ENCODE measurements at regions not wholly inside any gene's neighbourhood (a gene's known extent, or its start where the extent isn't known, plus 50 kb on each side); places are given as distances from the start of the nearest gene placed in this dataset.

DNA sequence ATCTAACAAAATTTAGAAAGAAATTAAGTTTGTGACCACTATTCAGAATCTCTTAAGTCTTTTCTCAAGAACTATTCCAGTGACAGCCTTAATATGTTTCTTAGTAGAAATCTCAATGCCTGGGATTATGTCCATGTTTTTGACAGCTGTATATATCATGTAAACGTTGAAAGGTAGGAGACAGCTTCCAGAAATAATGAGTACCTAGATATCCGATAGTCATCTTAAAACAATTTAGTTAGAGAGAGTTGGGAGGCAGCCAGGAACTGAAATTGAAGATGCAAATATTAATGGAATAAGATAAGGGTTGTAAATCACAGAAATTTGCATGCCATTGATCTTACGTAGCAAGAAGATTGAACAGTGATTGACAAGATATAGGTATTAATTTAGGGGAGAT lies 955.2 kb downstream of the JRKL start:
- no peaks in the 10 kb centered on the region for H3K36me3 Mint-ChIP-seq
- no peak for ATAC-seq
- H3K4me3 Mint-ChIP-seq = no peak overlapping the region
- H3K9me3 Mint-ChIP-seq = peaks cover 16% of the 10 kb centered on the region
- no peak for DNase-seq (ENCODE audit: low spot score in 2 of 2)
- no peaks in the 10 kb centered on the region for H3K4me1 Mint-ChIP-seq
- no peak overlapping the region for H3K27ac Mint-ChIP-seq

DNA sequence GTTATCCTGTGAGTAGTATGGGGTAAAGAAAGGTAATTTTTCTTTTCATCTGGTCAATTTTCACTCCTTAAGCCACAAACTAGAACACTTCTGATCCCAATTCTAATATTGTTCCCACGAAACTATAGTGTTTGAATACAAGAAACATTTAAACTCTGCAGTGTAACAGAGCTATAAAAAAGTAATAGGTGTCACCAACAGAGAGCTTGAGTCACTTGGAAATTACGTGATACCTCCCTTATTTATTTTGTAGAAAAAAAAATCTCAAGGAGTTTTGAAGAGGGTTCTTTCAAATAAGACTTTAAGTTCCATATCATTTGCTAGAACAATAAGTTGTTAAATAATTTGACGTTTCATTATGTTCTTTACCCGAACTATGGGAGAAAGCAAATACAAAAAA lies 959.4 kb downstream of the JRKL start:
- Mint-ChIP-seq H3K4me1 (no peaks in the 10 kb centered on the region), H3K36me3 (no peaks in the 10 kb centered on the region), H3K27ac (no peak overlapping the region), H3K9me3 (peaks cover 12% of the 10 kb centered on the region), H3K4me3 (no peak overlapping the region)
- no peak for DNase-seq (ENCODE audit: low spot score in 2 of 2)
- ATAC-seq = no peak

DNA sequence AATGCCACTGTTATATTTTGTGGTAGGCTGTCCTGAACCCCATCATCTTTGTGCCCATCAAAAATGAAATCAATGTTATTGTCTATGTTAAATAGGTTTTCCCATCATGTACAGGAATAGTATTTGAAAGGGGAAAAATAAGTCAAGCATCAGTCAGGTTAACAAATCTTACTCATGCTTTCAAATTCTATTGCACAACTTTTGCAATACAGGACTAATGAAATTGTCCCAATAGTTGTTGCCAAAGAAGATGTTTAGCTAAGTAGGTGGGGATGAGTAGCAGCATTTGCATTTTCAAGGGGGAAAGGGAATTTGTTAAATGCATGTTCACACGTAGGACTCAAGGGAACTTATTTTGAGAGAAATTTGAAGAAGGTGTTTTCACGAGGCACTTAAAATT lies 962.1 kb downstream of the JRKL start:
- Mint-ChIP-seq H3K4me3 (no peak overlapping the region), H3K36me3 (no peaks in the 10 kb centered on the region), H3K9me3 (peaks cover 3% of the 10 kb centered on the region), H3K4me1 (no peaks in the 10 kb centered on the region), H3K27ac (no peak overlapping the region)
- no peak for ATAC-seq
- DNase-seq (ENCODE audit: low spot score in 2 of 2) = no peak

DNA sequence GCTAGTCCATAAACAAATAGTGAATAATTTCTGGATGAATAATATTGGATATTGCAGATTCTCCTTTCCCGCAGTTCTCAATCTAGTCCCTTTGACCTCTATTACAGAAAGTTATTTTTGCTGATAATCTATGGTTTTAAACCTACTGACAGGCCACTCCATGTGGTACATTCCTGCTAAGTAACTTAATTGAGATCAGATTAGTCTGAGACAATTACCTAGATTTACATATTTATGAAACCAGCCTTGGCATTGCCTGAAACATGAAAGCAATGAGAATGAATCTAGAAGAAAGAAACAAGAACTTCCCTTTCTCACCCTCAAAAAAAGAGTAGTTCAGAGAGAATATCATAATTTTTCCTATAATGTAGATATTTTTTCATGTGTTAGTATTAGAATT lies 964.2 kb downstream of the JRKL start:
- Mint-ChIP-seq H3K36me3 (no peaks in the 10 kb centered on the region), H3K4me1 (no peaks in the 10 kb centered on the region), H3K9me3 (peaks cover 6% of the 10 kb centered on the region), H3K4me3 (no peak overlapping the region), H3K27ac (no peak overlapping the region)
- DNase-seq (ENCODE audit: low spot score in 2 of 2) (no peak), ATAC-seq (no peak)

DNA sequence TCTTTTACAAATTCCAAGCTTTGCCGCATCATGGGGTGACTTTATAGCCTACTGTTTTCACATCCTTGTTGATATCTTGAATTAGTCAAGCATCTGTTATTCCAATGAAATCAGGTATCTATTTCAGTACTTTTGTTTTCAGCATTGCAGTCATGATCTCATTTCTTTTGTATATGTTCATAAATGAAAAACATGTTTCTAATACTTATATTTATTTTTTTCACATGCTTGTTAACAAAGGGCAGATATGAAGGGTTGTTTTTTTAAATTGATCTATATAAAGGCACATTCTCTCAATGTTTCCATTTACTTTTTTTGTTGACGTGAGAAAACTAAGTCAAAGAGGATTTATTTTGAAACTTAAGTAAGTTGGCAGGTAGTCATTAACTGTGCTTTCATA lies 964.8 kb downstream of the JRKL start:
- H3K4me1 Mint-ChIP-seq = no peaks in the 10 kb centered on the region
- DNase-seq (ENCODE audit: low spot score in 2 of 2) = no peak
- H3K27ac Mint-ChIP-seq = no peak overlapping the region
- ATAC-seq = no peak
- no peak overlapping the region for H3K4me3 Mint-ChIP-seq
- peaks cover 6% of the 10 kb centered on the region for H3K9me3 Mint-ChIP-seq
- H3K36me3 Mint-ChIP-seq = no peaks in the 10 kb centered on the region

DNA sequence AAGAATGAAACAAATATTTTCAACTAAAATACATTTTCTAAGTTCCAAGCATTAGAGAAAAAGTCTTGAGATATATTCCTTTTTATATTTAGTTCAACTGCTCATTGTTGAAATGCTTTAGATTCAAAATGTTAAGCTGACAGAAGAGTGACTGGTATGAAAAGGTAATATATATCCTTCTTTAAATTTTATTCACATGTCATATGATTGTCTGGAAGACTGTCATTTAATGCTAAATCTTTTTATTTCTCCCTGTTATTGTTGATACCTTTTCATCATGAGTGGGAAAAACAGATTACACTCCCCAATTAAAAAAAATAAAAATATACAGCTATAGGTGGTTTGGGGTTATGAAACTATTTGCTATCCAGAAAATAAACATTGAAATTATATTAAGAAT lies 965.4 kb downstream of the JRKL start:
- Mint-ChIP-seq H3K4me1 (no peaks in the 10 kb centered on the region), H3K27ac (no peak overlapping the region), H3K36me3 (no peaks in the 10 kb centered on the region), H3K9me3 (peaks cover 6% of the 10 kb centered on the region), H3K4me3 (no peak overlapping the region)
- ATAC-seq (no peak), DNase-seq (ENCODE audit: low spot score in 2 of 2) (no peak)

DNA sequence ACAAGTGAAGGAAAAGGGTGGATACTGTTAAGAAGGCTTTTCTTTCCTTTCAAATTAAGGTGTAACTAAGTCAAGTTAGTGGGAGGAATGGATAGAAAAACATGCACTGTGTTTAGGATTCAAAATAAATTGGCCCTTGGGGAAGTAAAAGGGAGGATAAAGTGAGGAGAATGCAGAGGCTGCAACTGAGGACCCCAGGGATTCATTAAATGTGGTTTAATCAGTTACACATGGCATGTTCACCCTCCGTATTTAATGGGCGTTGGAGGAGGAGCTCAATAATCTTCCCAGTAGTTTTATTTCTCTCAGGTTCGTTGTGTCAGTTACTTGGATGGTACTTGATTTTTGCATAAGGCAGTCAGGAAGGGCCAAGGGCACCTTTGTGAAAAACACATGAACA lies 966.3 kb downstream of the JRKL start:
- no peak for DNase-seq (ENCODE audit: low spot score in 2 of 2)
- Mint-ChIP-seq H3K4me3 (no peak overlapping the region), H3K27ac (no peak overlapping the region), H3K9me3 (peaks cover 3% of the 10 kb centered on the region), H3K4me1 (no peaks in the 10 kb centered on the region), H3K36me3 (no peaks in the 10 kb centered on the region)
- ATAC-seq = no peak

DNA sequence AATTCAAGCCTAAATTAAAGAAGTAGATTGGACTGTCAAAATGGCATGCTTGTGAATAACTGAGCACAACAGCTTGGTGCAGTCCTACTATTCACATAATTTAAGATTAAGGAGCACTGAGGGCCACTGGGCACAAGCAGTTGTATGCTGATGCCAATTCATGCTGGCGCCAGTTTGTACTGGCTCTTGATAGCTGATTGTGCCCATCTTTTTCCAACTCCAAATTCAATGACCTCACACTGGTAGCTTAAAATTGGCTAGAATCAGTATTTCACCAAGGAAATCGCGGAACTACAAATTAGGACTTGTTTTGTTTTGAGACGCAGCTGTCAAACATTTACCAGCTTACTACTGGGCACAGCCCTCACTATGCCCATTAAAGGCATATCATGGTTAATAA lies 969.2 kb downstream of the JRKL start:
- Mint-ChIP-seq H3K36me3 (no peaks in the 10 kb centered on the region), H3K9me3 (peaks cover 7% of the 10 kb centered on the region)
- ATAC-seq = no peak

DNA sequence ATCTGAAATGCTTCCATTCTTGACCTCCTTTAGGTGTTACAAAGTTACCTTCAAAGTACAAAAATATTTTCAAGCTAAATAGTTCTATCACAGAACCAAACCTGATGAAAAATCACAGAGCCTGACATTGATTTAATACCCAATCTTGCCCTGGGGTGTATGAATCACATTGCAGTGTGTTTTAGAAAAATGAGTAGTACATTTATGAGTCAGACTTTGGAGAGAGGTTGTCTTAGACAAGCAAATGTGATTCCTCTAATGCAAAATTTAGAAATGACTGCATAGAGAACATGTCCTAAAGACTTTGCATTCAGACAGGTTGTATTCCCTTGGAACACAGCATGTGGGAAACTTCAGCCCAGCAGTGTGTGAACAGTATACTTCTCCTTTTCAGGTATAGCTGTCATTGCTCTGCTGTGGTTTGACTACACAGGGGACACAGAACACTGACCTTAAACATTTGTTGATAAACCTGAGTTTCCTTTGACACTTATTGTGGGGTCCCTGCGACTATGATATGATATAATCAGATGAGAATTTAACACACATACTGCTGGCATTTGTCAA lies 972.1 kb downstream of the JRKL start:
- DNase-seq (ENCODE audit: low spot score in 2 of 2) = no peak

More for the DNA sequence above, 969.2 kb downstream of the JRKL start:
- no peaks in the 10 kb centered on the region for H3K4me1 Mint-ChIP-seq
- H3K4me3 Mint-ChIP-seq = no peak overlapping the region
- DNase-seq (ENCODE audit: low spot score in 2 of 2) = no peak
- H3K27ac Mint-ChIP-seq = no peak overlapping the region

DNA sequence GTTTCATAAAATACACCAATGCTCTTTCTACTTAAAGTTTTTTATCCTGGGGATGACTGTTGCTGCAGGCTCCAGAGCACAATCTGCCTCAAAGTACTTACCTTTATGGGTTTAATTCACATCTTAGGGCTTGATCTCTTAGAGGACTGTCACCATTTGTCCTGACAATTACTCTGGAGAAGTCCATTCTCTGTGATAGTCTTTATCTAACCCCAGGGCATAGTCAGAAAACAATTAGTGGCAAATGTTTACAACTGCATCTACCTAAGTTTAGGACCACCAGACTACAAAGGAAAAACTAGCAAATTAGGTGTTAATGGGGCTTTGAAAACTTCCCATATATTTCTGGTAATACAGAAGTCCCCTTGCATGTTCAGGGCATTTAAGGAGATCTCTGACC lies 973.5 kb downstream of the JRKL start:
- Mint-ChIP-seq H3K9me3 (peaks cover 25% of the 10 kb centered on the region), H3K27ac (no peak overlapping the region), H3K36me3 (no peaks in the 10 kb centered on the region), H3K4me3 (no peak overlapping the region), H3K4me1 (no peaks in the 10 kb centered on the region)
- no peak for ATAC-seq
- no peak for DNase-seq (ENCODE audit: low spot score in 2 of 2)

More for the DNA sequence above, 972.1 kb downstream of the JRKL start:
- H3K4me1 Mint-ChIP-seq = no peaks in the 10 kb centered on the region
- no peaks in the 10 kb centered on the region for H3K36me3 Mint-ChIP-seq
- H3K4me3 Mint-ChIP-seq = no peak overlapping the region
- no peak overlapping the region for H3K27ac Mint-ChIP-seq
- H3K9me3 Mint-ChIP-seq = peaks cover 21% of the 10 kb centered on the region
- ATAC-seq = no peak

DNA sequence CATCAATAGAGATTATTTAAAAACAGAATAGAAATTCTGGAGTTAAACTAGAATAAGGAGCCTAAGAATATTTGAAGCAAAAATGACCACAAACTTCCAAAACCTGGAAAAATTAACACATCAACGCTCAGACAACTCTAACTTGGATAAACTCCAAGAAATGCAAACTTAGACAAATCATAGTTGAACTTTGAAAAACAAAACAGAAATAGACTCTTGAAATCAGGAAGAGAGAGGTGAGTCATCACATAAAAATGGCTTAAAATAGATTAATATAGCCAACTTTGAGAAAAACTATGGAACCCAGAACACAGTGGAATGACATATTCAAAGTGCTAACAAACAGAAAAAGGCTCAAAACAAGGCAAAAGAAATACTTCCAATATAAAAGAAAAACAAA lies 974.2 kb downstream of the JRKL start:
- DNase-seq (ENCODE audit: low spot score in 2 of 2) (no peak), ATAC-seq (no peak)
- Mint-ChIP-seq H3K4me3 (no peak overlapping the region), H3K36me3 (no peaks in the 10 kb centered on the region), H3K4me1 (no peaks in the 10 kb centered on the region), H3K9me3 (peaks cover 27% of the 10 kb centered on the region), H3K27ac (no peak overlapping the region)

DNA sequence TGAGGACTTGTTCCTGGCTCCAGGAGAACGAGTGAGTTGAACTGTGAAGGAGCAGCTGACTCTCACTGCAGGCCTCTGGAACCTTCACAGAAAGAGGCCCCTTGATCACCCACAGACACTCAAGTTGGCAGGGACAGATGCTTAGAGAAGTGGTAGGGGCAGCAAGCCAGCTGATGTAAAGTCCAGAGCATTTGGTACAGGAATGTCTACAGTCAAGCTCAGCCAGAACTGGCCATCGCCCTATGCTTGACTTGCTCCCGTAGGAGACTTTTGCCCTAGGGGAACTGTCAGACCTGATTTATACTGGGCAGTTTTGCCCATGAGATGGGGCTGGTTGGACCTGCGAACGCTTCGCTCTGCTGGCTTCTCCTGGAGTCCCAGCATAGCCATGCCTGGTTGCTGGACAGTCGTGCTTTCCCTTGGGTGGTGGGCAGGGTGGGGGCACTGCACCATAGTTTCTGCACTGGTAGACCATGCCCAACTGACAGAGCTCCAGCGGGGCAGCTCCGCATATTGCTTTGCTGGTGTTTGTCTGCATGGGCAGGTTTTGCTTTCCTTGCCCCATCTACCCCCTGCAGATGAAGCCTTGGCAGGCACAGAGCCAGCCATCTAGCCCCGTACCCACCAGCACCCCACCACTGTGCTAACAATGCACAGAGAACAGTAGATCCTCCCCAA lies 977.7 kb downstream of the JRKL start:
- DNase-seq (ENCODE audit: low spot score in 2 of 2) = no peak
- H3K9me3 Mint-ChIP-seq = peaks cover 36% of the 10 kb centered on the region
- no peaks in the 10 kb centered on the region for H3K36me3 Mint-ChIP-seq
- no peak overlapping the region for H3K27ac Mint-ChIP-seq
- ATAC-seq = no peak
- H3K4me3 Mint-ChIP-seq = no peak overlapping the region
- H3K4me1 Mint-ChIP-seq = no peaks in the 10 kb centered on the region

DNA sequence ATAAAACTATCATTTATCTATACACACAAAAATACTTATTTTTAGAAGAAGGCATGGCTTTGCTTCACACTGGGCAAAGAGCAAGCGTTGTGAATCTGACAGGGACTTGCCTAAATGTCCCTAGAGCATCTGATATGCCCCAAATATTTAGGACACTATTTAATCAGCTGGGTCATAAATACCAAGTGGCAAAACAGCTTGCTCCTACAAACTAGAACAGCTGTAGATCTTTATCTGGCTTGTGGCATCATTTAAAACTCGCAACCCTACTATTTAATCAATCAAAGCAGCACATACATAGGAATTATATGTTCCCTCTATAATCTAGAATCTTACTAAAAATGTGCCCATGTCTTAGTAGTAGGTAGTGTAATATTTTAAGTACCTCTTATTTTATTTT lies 999.5 kb downstream of the JRKL start:
- DNase-seq (ENCODE audit: low spot score in 2 of 2) (no peak), ATAC-seq (no peak)
- H3K36me3 Mint-ChIP-seq = no peaks in the 10 kb centered on the region
- H3K9me3 Mint-ChIP-seq = peaks cover 13% of the 10 kb centered on the region
- H3K27ac Mint-ChIP-seq = no peak overlapping the region
- H3K4me3 Mint-ChIP-seq = no peak overlapping the region
- no peaks in the 10 kb centered on the region for H3K4me1 Mint-ChIP-seq

DNA sequence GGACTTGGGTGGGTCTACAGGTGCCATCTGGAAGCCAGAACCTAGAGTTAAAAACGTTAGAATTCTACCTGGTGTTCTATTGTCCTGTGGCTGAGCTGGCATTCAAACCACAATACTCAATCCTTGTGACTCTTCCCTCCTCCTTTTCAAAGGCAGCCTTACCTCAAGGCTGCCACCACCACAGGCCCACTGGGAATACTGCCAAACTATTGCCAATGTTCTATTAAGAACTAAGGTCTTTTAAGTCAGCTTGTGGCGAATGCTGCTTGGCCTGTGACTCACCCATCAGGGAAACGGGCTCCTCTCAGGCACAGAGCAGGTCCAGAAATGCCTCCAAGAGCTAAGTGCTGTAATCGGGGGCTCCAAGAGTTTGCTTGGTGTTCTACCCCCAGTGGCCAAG lies 1008.4 kb downstream of the JRKL start:
- ATAC-seq = no peak
- Mint-ChIP-seq H3K27ac (no peak overlapping the region), H3K36me3 (no peaks in the 10 kb centered on the region), H3K9me3 (peaks cover 9% of the 10 kb centered on the region), H3K4me3 (no peak overlapping the region), H3K4me1 (no peaks in the 10 kb centered on the region)
- DNase-seq (ENCODE audit: low spot score in 2 of 2) = no peak

DNA sequence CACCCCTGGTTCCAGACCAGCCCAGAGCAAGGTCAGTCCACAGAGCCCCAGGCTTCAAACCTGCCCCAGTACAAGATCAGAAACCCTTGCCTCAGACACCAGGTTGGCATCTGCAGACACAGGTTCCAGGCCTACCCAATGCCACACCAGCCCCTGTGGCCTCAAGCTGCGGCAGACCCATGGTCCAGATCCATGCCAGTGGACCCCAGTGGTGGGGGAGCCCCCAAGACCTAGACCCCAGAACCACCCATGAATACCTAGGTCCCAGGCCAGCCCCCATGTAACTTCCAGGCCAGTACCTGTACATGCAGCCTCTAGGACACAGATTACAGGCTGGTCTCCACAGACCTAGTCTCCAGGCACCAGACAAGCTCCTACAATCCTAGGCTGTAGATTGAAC lies 1019.3 kb downstream of the JRKL start:
- ATAC-seq (peak; percentile 11), DNase-seq (ENCODE audit: low spot score in 2 of 2) (no peak)
- Mint-ChIP-seq H3K4me1 (no peaks in the 10 kb centered on the region), H3K9me3 (peaks cover 27% of the 10 kb centered on the region), H3K27ac (no peak overlapping the region), H3K36me3 (no peaks in the 10 kb centered on the region), H3K4me3 (no peak overlapping the region)

DNA sequence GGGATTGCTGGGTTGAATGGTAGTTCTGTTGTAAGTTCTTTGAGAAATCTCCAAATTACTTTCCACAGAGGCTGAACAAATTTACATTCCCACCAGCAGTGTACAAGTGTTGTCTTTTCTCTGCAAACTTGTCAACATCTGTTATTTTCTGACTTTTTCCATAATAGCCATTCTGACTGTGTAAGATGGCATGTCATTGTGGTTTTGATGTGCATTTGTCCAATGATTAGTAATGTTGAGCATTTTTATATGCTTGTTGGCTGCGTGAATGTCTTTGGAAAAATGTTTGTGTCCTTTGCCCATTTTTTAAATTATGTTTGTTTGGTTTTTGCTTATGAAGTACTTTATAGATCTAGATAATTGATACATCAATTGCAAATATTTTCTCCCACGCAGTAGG lies 1025.0 kb downstream of the JRKL start:
- ATAC-seq (no peak), DNase-seq (ENCODE audit: low spot score in 2 of 2) (no peak)
- Mint-ChIP-seq H3K4me3 (no peak overlapping the region), H3K9me3 (peaks cover 23% of the 10 kb centered on the region), H3K4me1 (no peaks in the 10 kb centered on the region), H3K36me3 (no peaks in the 10 kb centered on the region), H3K27ac (no peak overlapping the region)

DNA sequence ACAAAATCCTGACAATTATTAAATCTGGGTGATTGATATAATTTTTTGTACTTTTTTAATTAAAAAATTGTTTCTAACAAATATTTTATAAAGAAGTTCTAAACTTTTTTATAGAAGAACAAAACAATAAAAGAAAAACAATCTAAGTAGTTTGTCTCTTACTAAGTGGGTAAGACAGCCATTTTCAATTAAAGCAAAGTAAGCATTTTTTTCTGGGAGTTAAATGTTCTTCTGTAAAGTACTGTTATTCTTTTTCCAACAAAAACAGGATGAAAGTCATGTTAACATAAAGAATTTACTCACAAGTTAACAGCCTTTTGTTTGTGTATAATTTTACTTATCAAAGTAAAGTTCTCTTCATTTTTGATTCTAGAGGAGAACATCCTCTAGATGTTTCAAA lies 1029.9 kb downstream of the JRKL start:
- ATAC-seq (no peak), DNase-seq (ENCODE audit: low spot score in 2 of 2) (no peak)
- Mint-ChIP-seq H3K4me3 (no peak overlapping the region), H3K9me3 (peaks cover 4% of the 10 kb centered on the region), H3K4me1 (no peaks in the 10 kb centered on the region), H3K27ac (no peak overlapping the region), H3K36me3 (no peaks in the 10 kb centered on the region)

Measured in stimulated activated effector memory CD8-positive, alpha-beta T cell treated with anti-CD3 and anti-CD28 coated beads, Interleukin-12 subunit alpha, Interleukin-12 subunit beta, amount 100 ng/mL, for 72 hours (primary cell).